ENCODE measurements at regions not wholly inside any gene's neighbourhood (a gene's known extent, or its start where the extent isn't known, plus 50 kb on each side); places are given as distances from the start of the nearest gene placed in this dataset.

GRCh38 chr2:153811516-153811915, 60.2 kb upstream of the GALNT13 start:
- DNase-seq (no peak), ATAC-seq (no peak)
- H3K36me3 ChIP-seq (ENCODE audit: low read depth): no peaks in the 10 kb centered on the region
- TF ChIP-seq CTCF (IDR thresholded peaks at IDR 0.05): no peak
- H3K9me3 ChIP-seq: no peaks in the 10 kb centered on the region
- intact Hi-C loops (cut with DNase I, micrococcal nuclease): no loop called here
- H3K4me3 ChIP-seq: no peak overlapping the region
- no peaks in the 10 kb centered on the region for H3K4me1 ChIP-seq (ENCODE audit: low read depth)

- no peak for DNase-seq
- no peak for ATAC-seq
- Histone ChIP-seq H3K4me3 (no peak overlapping the region), H3K9me3 (no peaks in the 10 kb centered on the region), H3K36me3 (ENCODE audit: low read depth) (no peaks in the 10 kb centered on the region), H3K4me1 (ENCODE audit: low read depth) (no peaks in the 10 kb centered on the region)
- intact Hi-C loops (cut with DNase I, micrococcal nuclease): no loop called here
- TF ChIP-seq CTCF (IDR thresholded peaks at IDR 0.05): no peak
Observed at GRCh38 chr2:153812632-153813031, 59.1 kb upstream of the GALNT13 start.

- intact Hi-C loops (cut with DNase I, micrococcal nuclease): no loop called here
- no peak for TF ChIP-seq CTCF (IDR thresholded peaks at IDR 0.05)
- no peaks in the 10 kb centered on the region for H3K4me1 ChIP-seq (ENCODE audit: low read depth)
- H3K36me3 ChIP-seq (ENCODE audit: low read depth): no peaks in the 10 kb centered on the region
- no peaks in the 10 kb centered on the region for H3K9me3 ChIP-seq
- H3K4me3 ChIP-seq: no peak overlapping the region
- no peak for DNase-seq
- no peak for ATAC-seq
Observed at GRCh38 chr2:153818242-153818641, 53.5 kb upstream of the GALNT13 start.

- no peak for TF ChIP-seq CTCF (IDR thresholded peaks at IDR 0.05)
- intact Hi-C loops (cut with DNase I, micrococcal nuclease): no loop called here
- Histone ChIP-seq H3K9me3 (no peaks in the 10 kb centered on the region), H3K4me3 (no peak overlapping the region), H3K36me3 (ENCODE audit: low read depth) (no peaks in the 10 kb centered on the region), H3K4me1 (ENCODE audit: low read depth) (no peaks in the 10 kb centered on the region)
- DNase-seq: no peak
- ATAC-seq: no peak
Observed at GRCh38 chr2:153819074-153819473, 52.6 kb upstream of the GALNT13 start.

GRCh38 chr2:153819501-153819900, 52.2 kb upstream of the GALNT13 start:
- intact Hi-C loops (cut with DNase I, micrococcal nuclease): no loop called here
- TF ChIP-seq CTCF (IDR thresholded peaks at IDR 0.05): no peak
- H3K4me1 ChIP-seq (ENCODE audit: low read depth): no peaks in the 10 kb centered on the region
- no peaks in the 10 kb centered on the region for H3K9me3 ChIP-seq
- H3K36me3 ChIP-seq (ENCODE audit: low read depth): no peaks in the 10 kb centered on the region
- ATAC-seq (no peak), DNase-seq (no peak)
- no peak overlapping the region for H3K4me3 ChIP-seq
